ENCODE measurements at regions not wholly inside any gene's neighbourhood (a gene's known extent, or its start where the extent isn't known, plus 50 kb on each side); places are given as distances from the start of the nearest gene placed in this dataset.

- TF ChIP-seq U2AF2 (optimal IDR thresholded peaks at IDR 0.05; ENCODE audit: low read depth, low read length) (no peak), SMAD2 (IDR thresholded peaks at IDR 0.05; ENCODE audit: low read depth, low read length) (no peak), AFF1 (IDR thresholded peaks at IDR 0.05; ENCODE audit: low read depth in 1 of 2, partially characterized antibody in 2 of 2) (no peak), MTA2 (IDR thresholded peaks at IDR 0.05; ENCODE audit: low read depth) (no peak), DACH1 (IDR thresholded peaks at IDR 0.05; ENCODE audit: partially characterized antibody) (no peak), FOXK2 (conservative IDR thresholded peaks at IDR 0.05 in 1 of 2, IDR thresholded peaks at IDR 0.05 in 1 of 2; ENCODE audit: low read depth in 2 of 2) (no peak), POLR2A (conservative IDR thresholded peaks at IDR 0.05) (no peak)
- TF ChIP-seq, protein P1, sequence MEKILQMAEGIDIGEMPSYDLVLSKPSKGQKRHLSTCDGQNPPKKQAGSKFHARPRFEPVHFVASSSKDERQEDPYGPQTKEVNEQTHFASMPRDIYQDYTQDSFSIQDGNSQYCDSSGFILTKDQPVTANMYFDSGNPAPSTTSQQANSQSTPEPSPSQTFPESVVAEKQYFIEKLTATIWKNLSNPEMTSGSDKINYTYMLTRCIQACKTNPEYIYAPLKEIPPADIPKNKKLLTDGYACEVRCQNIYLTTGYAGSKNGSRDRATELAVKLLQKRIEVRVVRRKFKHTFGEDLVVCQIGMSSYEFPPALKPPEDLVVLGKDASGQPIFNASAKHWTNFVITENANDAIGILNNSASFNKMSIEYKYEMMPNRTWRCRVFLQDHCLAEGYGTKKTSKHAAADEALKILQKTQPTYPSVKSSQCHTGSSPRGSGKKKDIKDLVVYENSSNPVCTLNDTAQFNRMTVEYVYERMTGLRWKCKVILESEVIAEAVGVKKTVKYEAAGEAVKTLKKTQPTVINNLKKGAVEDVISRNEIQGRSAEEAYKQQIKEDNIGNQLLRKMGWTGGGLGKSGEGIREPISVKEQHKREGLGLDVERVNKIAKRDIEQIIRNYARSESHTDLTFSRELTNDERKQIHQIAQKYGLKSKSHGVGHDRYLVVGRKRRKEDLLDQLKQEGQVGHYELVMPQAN (IDR thresholded peaks at IDR 0.05; ENCODE audit: borderline replicate concordance) = no peak
- TF ChIP-seq, protein P2, sequence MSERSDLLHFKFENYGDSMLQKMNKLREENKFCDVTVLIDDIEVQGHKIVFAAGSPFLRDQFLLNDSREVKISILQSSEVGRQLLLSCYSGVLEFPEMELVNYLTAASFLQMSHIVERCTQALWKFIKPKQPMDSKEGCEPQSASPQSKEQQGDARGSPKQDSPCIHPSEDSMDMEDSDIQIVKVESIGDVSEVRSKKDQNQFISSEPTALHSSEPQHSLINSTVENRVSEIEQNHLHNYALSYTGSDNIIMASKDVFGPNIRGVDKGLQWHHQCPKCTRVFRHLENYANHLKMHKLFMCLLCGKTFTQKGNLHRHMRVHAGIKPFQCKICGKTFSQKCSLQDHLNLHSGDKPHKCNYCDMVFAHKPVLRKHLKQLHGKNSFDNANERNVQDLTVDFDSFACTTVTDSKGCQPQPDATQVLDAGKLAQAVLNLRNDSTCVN (CRISPR knock-in tag; IDR thresholded peaks at IDR 0.05) = no peak
- TF ChIP-seq, protein P3, sequence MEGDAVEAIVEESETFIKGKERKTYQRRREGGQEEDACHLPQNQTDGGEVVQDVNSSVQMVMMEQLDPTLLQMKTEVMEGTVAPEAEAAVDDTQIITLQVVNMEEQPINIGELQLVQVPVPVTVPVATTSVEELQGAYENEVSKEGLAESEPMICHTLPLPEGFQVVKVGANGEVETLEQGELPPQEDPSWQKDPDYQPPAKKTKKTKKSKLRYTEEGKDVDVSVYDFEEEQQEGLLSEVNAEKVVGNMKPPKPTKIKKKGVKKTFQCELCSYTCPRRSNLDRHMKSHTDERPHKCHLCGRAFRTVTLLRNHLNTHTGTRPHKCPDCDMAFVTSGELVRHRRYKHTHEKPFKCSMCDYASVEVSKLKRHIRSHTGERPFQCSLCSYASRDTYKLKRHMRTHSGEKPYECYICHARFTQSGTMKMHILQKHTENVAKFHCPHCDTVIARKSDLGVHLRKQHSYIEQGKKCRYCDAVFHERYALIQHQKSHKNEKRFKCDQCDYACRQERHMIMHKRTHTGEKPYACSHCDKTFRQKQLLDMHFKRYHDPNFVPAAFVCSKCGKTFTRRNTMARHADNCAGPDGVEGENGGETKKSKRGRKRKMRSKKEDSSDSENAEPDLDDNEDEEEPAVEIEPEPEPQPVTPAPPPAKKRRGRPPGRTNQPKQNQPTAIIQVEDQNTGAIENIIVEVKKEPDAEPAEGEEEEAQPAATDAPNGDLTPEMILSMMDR (IDR thresholded peaks at IDR 0.05 in 2 of 3, conservative IDR thresholded peaks at IDR 0.05 in 1 of 3; ENCODE audit: insufficient read depth in 2 of 3, low read depth in 1 of 3, low read length in 3 of 3) = no peak
Measured at GRCh38 chr6:43966853-43967718, 160.2 kb downstream of the MRPL14 start.

Data from K562 (cell line).